ENCODE measurements at regions not wholly inside any gene's neighbourhood (a gene's known extent, or its start where the extent isn't known, plus 50 kb on each side); places are given as distances from the start of the nearest gene placed in this dataset.
"Not testable (repeated sequence)": the region's sequence is repeated elsewhere in the genome, so short reads cannot be mapped to it uniquely, and the experiment has no call there.

DNA sequence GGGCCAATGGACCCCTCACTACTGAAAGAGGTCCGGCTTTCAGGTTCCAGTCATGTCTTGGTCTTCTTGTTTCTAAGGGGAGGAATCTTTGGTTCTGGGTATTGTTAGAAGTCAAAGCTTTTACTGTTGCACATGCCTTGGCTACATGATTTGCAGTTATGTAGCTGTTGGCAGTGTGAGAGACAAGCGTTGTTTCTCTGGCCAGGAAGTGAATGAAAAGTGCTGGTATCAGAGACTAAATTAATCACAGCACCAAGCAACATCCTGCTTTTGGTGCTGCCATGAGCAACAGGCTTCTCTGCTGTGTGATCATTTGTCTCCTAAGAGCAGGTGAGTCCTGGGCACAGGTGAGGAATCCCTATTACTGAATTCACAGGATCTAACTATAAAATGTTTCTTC is 100.1 kb upstream of the PRSS3 start:
- no peak for DNase-seq (ENCODE audit: low spot score)

DNA sequence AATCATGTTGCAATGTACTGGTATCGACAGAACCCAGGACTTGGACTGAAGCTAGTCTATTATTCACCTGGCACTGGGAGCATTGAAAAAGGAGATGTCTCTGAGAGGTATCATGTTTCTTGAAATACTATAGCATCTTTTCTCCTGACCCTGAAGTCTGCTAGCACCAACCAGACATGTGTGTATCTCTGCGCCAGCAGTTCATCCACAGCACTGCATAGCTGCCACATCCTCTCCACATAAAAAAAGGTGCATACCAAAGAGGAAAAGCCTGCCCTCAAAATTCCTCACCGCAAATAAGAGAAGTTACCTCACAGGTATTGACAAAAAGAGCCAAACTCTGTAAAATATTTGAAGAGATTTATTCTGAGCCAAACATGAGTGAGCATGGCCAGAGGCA is 99.5 kb upstream of the PRSS3 start:
- DNase-seq (ENCODE audit: low spot score), result no peak

DNA sequence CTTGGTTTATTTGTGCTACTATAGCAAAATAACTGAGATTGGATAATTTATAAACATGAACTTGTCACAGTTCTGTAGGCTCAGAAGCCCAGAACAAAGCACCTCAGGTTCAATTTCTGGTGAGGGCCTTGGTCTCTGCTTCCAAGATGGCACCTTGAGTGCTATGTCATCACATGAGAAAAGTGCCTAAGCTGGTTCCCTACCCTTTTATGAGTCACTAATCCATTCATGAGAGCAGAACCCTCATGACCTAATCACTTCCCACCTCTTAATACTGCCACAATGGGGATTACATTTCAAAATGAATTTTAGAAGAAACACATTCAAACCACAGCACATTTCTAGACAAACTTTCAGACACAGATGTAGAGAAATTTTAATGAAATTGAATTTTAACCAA is 98.2 kb upstream of the PRSS3 start:
- no peak for DNase-seq (ENCODE audit: low spot score)

DNA sequence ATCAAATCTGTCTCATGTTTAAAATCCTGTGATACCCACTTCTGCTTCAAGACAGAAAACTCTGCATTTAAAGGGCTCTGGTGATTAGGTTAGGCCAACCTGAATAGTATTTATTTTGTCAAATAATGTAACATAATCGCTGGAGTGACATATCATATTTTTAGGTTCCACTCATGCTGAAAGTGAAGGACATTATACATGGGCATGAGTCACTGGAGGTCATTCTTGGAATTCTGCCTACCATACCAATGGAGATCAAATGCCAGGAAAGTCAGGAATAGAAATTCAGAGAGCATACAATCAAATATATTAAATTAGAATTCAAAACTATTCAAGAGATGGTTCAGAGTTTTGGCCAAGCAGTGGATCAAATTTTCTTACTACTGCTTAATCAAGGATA is 97.1 kb upstream of the PRSS3 start:
- no peak for DNase-seq (ENCODE audit: low spot score)

DNA sequence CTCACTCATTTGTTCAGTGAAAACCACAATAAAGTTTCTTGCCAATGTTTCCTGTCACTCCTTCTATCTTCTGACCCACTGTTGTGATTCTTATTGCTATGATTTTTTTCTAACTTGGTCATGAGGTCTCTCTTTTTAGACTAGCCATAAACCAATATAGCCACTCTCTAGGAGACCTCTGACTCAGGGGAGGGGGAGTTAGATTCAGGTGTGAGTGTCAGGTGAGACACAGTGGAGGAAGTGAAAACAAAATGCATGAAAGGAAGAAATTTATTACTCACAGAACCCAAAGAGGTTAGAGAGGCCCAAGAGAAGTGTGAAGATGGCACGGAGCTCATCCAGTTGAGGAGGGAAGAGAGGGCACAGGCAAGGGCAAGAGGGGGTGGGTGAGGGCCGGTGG is 94.4 kb upstream of the PRSS3 start:
- DNase-seq (ENCODE audit: low spot score), result not testable (repeated sequence)

DNA sequence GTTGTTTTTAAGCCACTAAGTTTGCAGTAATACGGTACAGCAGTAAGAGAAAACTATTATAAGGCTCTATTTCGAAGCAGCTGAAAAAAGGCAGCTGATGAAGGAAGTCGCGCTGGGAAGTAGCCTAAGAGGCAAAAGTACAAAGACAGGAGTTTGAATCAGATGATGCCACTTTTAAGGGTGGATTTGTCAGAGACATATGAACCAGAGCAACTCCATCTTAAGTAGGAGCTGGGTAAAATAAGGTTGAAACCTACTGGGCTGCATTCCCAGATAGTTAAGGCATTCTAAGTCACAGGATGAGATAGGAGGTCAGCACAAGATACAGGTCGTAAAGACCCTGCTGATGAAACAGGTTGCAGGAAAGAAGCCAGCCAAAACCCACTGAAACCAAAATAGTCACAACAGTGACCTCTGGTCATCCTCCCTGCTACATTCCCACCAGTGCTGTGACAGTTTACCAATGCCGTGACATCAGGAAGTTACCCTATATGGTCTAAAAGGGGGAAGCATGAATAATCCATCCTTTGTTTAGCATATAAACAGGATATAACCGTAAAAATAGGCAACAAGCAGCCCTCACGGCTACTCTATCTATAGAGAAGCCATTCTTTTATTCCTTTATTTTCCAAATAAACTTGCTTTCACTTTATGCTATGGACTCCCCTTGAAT is 91.8 kb upstream of the PRSS3 start:
- no peak for DNase-seq (ENCODE audit: low spot score)

DNA sequence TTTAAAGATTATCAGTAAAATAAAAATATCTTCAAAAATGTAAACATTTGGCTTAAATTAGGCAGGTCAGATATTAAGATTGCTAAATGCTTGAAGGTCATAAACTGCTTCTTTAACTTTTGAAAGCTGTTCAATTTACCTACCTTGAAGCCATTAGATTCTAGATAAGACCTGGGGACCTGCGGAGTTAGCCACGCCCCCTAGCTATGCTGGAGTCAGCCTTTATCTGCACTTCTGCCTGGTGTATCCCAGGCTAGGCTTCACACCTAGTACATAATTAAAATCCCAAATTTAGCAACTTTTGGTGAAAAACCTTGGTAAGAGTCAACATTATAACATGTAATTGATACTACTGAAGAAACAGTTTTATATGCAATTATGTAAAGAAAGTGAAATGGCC is 89.9 kb upstream of the PRSS3 start:
- not testable (repeated sequence) for DNase-seq (ENCODE audit: low spot score)

DNA sequence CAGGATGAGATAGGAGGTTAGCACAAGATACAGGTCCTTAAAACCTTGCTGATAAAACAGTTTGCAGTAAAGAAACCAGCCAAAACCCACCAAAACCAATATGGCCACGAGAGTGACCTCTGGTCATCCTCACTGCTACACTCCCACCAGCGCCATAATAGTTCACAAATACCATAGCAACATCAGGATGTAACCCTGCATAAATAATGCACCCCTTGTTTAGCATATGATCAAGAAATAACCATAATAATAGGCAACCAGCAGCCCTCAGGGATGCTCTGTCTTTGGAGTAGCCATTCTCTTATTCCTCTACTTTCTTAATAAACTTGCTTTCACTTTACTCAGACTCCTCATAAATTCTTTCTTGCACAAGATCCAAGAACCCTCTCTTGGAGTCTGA is 86.9 kb upstream of the PRSS3 start:
- no peak for DNase-seq (ENCODE audit: low spot score)

DNA sequence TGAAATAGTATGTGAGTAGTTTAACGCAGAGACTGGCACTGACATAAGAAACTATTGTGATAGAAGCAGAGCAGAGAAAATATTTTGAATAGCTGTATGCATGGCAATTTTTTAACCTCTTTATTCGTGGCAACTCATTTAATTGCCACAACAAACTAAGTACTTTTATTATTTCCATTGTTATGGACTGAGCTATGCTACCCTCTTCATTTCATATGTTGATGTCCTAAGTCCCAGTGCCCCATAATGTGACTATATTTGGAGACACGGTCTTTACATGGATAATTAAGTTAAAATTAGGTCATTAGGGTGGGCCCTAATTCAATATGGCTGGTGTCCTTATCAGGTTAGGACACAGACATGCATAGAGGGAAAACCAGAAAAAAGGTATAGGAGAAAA is 86.1 kb upstream of the PRSS3 start:
- no peak for DNase-seq (ENCODE audit: low spot score)

DNA sequence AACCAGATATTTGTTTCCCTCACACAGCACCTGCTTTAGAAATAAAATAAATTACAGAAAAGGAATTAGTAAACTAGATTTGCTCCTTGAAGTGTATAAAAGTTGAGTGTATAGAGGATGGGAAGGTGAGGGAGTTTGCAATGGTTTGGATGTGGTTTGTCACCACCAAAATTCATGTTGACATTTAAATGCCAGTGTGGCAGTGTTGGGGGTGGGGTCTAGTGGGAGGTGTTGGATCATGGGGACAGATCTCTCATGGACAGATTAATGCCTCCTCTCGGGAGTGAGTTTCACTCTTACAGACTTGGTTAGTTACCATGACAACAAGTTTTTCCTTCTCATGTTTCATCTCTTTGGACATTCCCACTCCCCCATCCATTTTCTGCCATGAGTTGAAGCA is 83.9 kb upstream of the PRSS3 start:
- not testable (repeated sequence) for DNase-seq (ENCODE audit: low spot score)

DNA sequence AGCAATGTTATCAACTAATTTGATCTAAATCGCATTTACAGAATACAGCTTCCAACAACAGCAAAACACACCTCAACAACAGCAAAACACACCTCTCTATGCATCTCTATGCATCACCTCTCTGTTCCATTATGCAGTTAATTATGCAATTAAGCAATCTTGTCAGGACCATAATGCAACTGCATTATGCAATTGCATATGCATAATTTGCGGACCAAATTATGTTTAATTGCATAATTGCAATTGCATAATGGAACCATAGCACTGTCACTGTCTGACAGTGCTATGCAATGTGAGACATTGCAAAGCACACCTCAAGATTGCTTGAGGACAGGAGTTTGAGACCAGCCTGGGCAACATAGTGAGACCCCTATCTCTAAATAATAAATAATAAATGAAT is 80.4 kb upstream of the PRSS3 start:
- DNase-seq (ENCODE audit: low spot score), result no peak

DNA sequence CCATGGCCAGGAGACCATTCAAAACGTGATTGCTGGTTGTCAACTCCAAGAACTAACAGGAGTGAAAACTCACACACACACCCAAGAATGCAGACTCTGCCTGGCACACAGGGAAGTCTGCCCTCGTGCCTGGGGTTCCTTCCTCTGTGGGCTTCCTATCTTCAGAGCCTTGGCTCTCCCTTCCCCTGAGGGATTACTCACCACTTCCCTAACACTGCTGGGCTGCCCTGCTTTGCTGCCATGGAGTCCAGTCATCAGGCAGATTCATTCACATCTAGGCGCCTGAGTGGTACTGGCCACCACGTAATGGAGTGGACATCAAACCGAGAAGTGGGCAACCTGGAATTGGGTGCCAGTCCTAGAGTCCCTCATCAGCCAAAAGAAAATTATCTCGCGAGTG is 76.4 kb upstream of the PRSS3 start:
- DNase-seq (ENCODE audit: low spot score), result no peak

DNA sequence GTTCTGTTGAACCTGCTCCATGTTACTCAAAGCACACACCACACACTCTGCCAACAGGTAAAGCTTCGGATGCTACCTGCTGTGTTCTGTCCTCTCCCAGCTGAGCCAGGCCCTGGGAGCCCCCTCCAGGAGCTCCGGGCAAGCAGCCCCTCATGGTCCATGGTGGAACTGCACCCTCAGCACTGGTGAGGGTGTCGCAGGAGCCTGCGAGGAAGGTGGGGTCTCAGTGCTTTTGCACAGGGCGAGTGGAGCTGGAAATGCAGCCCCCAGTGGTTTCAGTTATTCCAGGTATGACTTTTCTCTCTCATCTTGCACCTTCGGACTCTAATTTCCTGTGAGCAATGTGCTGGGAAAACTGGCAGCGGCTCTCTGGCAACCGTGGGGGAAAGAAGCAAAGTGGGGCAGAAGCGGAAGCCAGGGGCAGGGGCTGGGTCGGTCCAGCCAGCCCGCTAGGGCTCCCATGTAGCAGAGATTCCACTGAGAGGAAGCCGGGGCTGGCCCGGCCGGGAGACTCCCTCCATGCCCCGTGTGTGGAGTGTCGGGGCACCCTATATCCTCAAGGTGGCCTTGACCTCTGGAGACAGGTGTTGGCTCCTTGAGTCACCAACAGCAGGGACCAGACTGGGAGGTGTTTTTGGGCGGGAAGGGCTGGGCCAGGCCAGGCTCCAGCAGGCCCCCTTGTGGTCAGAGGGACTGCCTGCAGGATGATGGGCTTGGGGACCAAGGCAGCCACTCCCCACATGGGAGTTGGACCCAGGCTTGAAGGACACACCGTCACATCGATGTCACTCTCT is 75.6 kb upstream of the PRSS3 start:
- DNase-seq (ENCODE audit: low spot score), result peak; percentile 36

DNA sequence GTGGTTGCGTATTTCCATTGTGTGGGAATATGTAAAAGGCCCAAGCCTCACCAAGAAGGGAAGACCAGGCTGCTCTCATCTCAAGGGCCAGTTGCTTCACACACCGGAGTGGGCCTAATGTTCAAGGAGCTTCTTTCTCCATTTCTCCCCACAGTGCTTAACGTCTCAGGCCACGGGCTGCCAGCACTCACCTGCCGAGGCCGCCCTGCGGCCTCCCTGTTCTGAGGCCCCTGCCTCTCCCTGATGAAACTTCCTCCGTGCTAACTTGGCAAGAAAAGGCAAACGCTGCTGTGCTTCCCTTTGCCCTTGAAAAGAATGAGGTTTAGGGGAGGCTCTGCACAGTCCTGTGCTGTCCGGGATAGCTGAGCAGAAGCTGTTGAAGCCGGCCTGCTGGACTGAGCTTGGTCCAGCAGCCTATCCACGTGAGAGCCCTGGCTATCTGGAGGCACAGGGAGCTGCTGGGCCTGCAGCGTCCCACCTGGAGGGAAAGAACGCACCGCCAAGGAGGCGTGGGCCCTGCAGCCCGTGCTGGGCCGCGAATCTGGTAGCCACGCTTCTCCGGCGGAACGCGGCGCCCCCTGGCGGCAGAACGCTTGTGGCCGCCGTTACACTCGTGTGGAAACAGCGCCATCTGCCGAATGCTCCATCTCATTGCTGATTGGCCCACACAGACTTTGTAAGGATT is 73.5 kb upstream of the PRSS3 start:
- DNase-seq (ENCODE audit: low spot score), result peak; percentile 74

DNA sequence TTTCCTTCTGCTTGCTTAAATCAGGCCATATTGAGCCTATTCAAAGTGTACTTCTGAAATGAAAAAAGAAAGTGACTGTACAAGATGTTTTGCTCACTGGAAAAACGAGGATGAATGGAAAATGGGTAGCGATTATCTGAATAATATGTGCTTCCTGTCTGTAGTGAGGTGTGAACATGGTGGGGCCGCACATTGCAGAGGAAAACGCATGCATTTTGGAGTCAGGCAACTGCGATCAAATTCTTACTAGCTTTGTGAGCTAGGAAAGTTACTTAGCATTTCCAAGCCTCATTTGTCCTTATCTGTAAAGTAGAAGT is 73.0 kb upstream of the PRSS3 start:
- DNase-seq (ENCODE audit: low spot score), result no peak

DNA sequence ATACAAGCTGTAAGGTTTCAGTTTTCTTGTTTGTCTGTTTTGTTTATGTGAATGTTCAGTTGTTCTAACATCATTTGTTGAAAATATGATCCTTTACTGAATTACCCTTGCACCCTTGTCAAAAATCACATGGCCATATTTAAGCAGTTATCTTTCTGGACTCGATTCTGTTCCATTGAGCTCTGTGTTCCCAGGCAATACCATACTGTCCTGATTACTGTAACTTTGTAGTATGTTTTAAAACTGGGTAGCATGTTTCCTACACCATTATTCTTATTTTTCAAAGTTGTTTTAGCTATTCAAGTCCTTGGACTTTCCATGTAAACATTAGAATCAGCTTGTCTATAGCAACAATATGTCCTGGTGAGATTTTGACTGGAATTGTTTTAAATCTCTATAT is 66.7 kb upstream of the PRSS3 start:
- no peak for DNase-seq (ENCODE audit: low spot score)

DNA sequence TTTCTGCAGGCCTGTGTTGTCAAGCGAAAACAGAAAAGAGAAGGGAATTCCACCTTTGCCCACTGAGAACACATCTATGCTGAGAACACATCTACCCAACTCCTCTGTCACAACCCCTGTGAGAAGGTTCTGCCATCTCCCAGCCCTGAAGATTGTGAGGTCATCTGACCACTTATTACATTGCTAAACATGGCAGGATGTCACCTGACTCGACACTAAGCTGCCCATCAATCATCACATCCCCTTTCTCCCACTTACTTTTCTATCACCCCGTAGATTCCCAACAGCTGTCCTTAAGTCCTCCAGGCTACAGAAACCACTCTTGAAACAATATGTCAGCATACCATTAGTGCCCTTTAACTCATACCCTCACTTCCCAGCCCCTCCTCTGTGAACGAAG is 64.2 kb upstream of the PRSS3 start:
- DNase-seq (ENCODE audit: low spot score), result no peak

DNA sequence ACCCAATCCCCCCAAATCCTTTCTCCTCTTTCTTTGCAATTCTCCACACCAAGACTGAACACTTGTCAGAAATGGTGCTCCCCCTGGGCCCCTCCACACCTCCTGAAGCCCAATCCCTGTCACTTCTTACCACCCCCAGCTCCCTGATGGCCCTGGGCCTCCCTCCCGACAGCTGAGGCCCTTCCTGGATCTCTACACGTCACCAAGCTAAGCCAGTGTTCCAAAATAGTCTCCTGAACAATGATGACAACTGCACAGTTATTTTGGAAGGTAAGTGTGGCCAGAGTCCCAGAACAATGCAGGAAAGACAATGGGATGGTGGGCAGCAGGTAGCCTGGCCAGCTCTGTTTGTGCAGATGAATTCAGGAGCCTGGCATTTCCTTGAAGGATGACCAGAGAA is 63.7 kb upstream of the PRSS3 start:
- no peak for DNase-seq (ENCODE audit: low spot score)

DNA sequence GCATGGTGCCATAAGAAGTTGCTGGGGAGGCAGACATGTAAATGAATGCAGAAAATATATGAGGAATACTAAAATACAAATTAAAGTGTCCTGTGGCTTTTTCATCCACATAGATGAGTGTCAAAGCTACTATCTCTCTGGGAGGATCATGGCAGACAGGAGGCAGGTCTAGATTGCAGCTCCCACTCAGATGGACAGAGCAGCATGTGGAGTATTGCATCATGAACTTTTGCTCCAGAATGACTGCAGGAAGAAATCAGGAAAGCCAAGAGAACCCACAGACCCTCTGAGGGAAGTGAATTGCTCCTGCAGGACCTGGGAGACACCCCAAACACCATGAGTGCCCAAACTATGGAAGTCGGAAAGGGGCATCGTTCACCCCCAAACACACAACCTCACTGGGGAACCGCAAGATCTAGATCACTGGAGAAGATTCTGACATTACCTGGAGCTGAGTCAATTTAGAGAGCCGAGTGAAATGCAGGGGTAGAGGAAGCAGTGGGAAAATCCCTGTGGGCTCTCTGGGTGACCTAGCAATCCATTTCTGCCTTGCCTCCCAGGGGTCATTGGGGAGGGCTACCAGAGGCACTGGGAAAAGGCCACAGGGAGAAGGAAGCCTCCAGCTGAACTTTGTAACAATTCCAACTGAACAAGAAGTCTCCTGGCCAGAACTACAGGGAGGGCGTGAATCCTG is 61.0 kb upstream of the PRSS3 start:
- DNase-seq (ENCODE audit: low spot score), result not testable (repeated sequence)

DNA sequence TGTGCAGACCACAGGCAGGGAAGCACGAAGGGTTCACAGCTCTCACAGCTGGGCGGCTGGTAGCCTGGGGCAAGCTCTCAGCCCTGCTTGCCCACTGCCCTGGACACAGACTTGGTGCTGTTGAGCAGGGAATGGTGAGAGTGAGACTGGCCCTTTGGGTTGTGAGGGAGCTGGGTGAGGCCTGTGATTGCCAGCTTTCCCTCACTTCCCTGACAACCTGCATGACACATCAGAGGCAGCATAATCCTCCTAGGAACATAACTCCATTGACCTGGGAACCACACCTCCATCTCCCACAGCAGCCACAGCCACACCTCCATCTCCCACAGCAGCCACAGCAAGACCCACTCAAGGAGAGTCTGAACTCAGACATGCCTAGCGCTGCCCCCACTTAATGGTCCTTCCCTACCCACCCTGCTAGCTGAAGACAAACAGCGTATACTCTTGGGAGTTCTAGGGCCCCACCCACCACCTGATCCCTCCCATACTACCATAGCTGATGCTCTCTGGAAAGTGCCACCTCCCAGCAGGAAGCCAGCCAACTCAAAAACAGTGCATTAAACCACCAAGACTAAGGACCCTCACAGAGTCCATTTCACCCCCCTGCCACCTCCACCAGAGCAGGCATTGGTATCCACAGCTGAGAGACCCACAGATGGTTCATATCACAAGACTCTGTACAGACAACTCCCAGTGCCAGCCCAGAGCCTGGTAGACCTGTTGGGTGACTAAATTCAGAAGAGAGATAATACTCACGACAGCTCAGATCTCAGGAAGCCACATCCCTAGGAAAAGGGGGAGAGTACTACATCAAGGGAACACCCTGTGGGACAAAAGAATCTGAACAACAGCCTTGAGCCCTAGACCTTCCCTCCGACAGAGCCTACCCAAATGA is 60.2 kb upstream of the PRSS3 start:
- DNase-seq (ENCODE audit: low spot score), result not testable (repeated sequence)

DNA sequence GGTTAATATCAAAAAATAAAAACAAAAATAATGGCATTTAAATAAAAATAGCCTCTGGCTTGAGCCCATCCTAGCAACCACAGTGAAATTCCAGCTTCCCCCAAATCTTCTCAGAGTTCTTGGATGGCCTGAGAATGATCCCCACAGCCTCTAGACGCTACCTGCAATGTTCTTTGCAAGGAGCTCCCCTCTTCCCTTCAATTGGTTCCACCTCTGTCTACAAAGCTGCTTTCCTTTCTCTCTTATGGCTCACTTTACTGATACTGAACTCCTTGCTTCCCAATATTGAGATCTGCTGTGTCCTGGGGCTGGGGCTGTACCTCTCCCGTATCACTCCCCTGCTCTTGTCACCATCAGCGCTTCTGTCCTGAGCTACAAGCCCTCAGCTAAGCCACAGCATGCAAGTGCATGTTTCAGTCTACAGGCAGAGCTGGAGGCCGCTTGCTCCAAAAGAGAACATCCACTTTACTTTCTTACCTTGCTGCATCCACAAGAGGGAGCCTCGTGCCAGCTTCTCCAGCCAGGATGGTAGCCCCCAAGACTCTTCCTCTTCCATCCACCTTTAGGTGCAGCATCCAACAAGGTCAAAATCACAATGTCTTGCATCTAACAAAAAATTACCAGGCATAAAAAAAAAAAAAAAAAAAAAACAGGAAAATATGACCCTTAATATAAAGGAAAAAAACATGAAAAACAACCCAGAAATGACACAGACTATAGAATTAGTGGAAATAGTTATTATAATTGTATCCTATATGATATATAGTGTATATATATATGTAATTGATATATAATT is 57.4 kb upstream of the PRSS3 start:
- peak; percentile 24 for DNase-seq (ENCODE audit: low spot score)
